ENCODE measurements at regions not wholly inside any gene's neighbourhood (a gene's known extent, or its start where the extent isn't known, plus 50 kb on each side); places are given as distances from the start of the nearest gene placed in this dataset.

GRCh38 chr6:157766901-157767774 is 55.9 kb upstream of the SNX9 start:
- TF ChIP-seq CTCF (IDR thresholded peaks at IDR 0.05) (no peak), EP300 (IDR thresholded peaks at IDR 0.05) (no peak), POLR2AphosphoS5 (IDR thresholded peaks at IDR 0.05) (no peak), POLR2A (IDR thresholded peaks at IDR 0.05; ENCODE audit: low read depth) (no peak)
